ENCODE measurements at regions not wholly inside any gene's neighbourhood (a gene's known extent, or its start where the extent isn't known, plus 50 kb on each side); places are given as distances from the start of the nearest gene placed in this dataset.

GRCh38 chr4:158395889-158396288 lies 125.8 kb upstream of the RXFP1 start:
- TF ChIP-seq CTCF (IDR thresholded peaks at IDR 0.05; ENCODE audit: borderline replicate concordance, extremely low read depth, low read length, poor library complexity, severe bottlenecking): no peak
- no peak for TF ChIP-seq EZH2 (IDR thresholded peaks at IDR 0.05; ENCODE audit: borderline replicate concordance, low read depth, low read length, severe bottlenecking)

Data from DND-41 (cell line).